ENCODE measurements at regions not wholly inside any gene's neighbourhood (a gene's known extent, or its start where the extent isn't known, plus 50 kb on each side); places are given as distances from the start of the nearest gene placed in this dataset.

- no peak for TF ChIP-seq CTCF (IDR thresholded peaks at IDR 0.05)
- TF ChIP-seq POLR2A (IDR thresholded peaks at IDR 0.05): no peak
Observed at GRCh38 chr15:93861956-93862741, 369.2 kb upstream of the MCTP2 start.

Data from uterus (tissue), 2 donors.